22Rv1 (cell line): ENCODE measurements at regions not wholly inside any gene's neighbourhood (a gene's known extent, or its start where the extent isn't known, plus 50 kb on each side); places are given as distances from the start of the nearest gene placed in this dataset.

Source experiments
- H3K27ac ChIP-seq: fragments of 450-650 bp; 2 replicates; pipeline ENCODE4 v1.5.1; 2017
- CTCF ChIP-seq: fragments of 450-650 bp; IDR thresholded peaks from 2 replicates; pipeline ENCODE4 v1.5.1; 2017; ENCODE audit warnings: mild to moderate bottlenecking
- ZFX ChIP-seq: fragments of 450-650 bp; IDR thresholded peaks from 2 replicates; pipeline ENCODE4 v1.6.1; 2017; ENCODE audit warnings: antibody characterized with exemption, borderline replicate concordance

- no peak overlapping the region for H3K27ac ChIP-seq
- TF ChIP-seq ZFX = no peak
- no peak for TF ChIP-seq CTCF
These were observed 402.0 kb downstream of the MATN1 start for GRCh38 chr1:30321246-30321910.

GRCh38 chr1:30320581-30320890, 402.8 kb downstream of the MATN1 start:
- no peak overlapping the region for H3K27ac ChIP-seq
- TF ChIP-seq ZFX (no peak), CTCF (no peak)

GRCh38 chr1:30319765-30320580, 403.4 kb downstream of the MATN1 start:
- no peak overlapping the region for H3K27ac ChIP-seq
- TF ChIP-seq ZFX = no peak
- TF ChIP-seq CTCF = no peak

- H3K27ac ChIP-seq = no peak overlapping the region
- no peak for TF ChIP-seq ZFX
- TF ChIP-seq CTCF = no peak
These were observed 404.3 kb downstream of the MATN1 start for GRCh38 chr1:30318864-30319718.

GRCh38 chr1:30318413-30318812, 405.0 kb downstream of the MATN1 start:
- TF ChIP-seq ZFX = no peak
- no peak for TF ChIP-seq CTCF
- H3K27ac ChIP-seq = no peak overlapping the region

GRCh38 chr1:30317921-30318320, 405.5 kb downstream of the MATN1 start:
- no peak overlapping the region for H3K27ac ChIP-seq
- TF ChIP-seq CTCF (no peak), ZFX (no peak)

DNA sequence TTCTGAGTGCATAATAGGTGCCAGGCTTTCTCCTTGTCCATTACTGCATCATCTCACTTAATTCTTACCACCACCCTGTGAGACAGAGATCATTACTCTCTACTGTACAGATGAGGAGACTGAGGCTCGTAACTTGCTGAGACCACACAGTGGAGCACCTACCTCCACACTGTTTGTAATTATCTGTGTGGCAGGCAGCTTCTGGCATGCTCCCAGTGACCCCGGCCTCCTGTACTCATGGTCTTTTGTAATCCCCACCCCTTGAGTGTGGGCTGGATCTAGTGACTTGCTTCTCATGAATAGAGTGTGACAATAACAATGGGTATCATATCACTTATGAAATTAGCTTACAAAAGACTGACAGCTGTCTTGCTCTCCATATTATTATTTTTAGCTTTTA, 407.3 kb downstream of the MATN1 start:
- TF ChIP-seq CTCF = no peak
- no peak for TF ChIP-seq ZFX
- no peak overlapping the region for H3K27ac ChIP-seq
